ENCODE measurements at regions not wholly inside any gene's neighbourhood (a gene's known extent, or its start where the extent isn't known, plus 50 kb on each side); places are given as distances from the start of the nearest gene placed in this dataset.

DNA sequence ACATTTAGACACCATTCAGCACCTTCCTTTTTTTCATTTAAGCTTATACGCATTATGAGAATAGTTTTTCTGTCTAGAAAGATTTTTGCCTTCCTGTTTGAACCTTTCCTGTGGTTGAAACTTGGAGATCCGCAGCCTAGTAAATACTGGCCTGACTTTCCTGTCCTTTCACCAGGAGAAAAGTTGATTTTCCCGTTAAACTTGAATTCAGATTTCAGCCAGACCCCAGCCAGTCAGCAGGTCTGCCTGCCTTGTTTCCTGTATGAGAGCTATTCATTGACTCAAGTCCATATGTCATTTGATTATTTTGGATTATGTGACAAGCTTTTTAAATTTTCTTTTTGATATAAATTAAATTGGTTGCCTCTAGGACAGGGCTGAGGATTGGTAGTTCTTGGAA lies 71.5 kb downstream of the EVX1 start:
- Histone ChIP-seq H3K4me1 (ENCODE audit: insufficient read depth, low read length) (peaks cover 19% of the 10 kb centered on the region), H2AFZ (ENCODE audit: low read length) (no peak overlapping the region), H3K9me2 (replicated peaks; ENCODE audit: low read length) (no peaks in the 10 kb centered on the region), H3K27me3 (ENCODE audit: low read length) (no peaks in the 10 kb centered on the region), H3K27ac (ENCODE audit: low read length) (peak overlapping the region; percentile 41), H3K36me3 (ENCODE audit: low read depth, low read length) (no peaks in the 10 kb centered on the region), H3K4me3 (ENCODE audit: low read length) (peak overlapping the region; percentile 22; the same call in 1 of the 2 replicates), H3F3A (ENCODE audit: low read length, unreplicated experiment) (no peaks in the 10 kb centered on the region), H3K79me2 (ENCODE audit: low read length) (no peaks in the 10 kb centered on the region), H3K4me2 (ENCODE audit: low read length) (peak overlapping the region; percentile 53), H3K9me3 (ENCODE audit: low read length) (no peaks in the 10 kb centered on the region), H3K9ac (ENCODE audit: low read length) (no peak overlapping the region), H4K20me1 (ENCODE audit: low read length) (no peaks in the 10 kb centered on the region)
- peak; percentile 85 for DNase-seq
- peak; percentile 46 for ATAC-seq
- ChIA-PET POLR2A (ENCODE audit: unreplicated experiment) (no interaction called here), CTCF (interaction anchor here (0.5 to 0.7 kb wide), 2 partner anchors 118 to 208 kb away, joined by 3 read pairs; no protein-coding TSS in a partner anchor)
- intact Hi-C loops (cut with micrococcal nuclease): no loop called here
- BruUV-seq (replicated peaks): no TSS peak
- TF ChIP-seq, protein P1, sequence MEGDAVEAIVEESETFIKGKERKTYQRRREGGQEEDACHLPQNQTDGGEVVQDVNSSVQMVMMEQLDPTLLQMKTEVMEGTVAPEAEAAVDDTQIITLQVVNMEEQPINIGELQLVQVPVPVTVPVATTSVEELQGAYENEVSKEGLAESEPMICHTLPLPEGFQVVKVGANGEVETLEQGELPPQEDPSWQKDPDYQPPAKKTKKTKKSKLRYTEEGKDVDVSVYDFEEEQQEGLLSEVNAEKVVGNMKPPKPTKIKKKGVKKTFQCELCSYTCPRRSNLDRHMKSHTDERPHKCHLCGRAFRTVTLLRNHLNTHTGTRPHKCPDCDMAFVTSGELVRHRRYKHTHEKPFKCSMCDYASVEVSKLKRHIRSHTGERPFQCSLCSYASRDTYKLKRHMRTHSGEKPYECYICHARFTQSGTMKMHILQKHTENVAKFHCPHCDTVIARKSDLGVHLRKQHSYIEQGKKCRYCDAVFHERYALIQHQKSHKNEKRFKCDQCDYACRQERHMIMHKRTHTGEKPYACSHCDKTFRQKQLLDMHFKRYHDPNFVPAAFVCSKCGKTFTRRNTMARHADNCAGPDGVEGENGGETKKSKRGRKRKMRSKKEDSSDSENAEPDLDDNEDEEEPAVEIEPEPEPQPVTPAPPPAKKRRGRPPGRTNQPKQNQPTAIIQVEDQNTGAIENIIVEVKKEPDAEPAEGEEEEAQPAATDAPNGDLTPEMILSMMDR (conservative IDR thresholded peaks at IDR 0.05; ENCODE audit: low read depth, low read length): no peak
- TF ChIP-seq EZH2 (IDR thresholded peaks at IDR 0.05; ENCODE audit: low read length, unreplicated experiment) (no peak), EZH2phosphoT487 (IDR thresholded peaks at IDR 0.05; ENCODE audit: borderline replicate concordance, low read length) (no peak)

DNA sequence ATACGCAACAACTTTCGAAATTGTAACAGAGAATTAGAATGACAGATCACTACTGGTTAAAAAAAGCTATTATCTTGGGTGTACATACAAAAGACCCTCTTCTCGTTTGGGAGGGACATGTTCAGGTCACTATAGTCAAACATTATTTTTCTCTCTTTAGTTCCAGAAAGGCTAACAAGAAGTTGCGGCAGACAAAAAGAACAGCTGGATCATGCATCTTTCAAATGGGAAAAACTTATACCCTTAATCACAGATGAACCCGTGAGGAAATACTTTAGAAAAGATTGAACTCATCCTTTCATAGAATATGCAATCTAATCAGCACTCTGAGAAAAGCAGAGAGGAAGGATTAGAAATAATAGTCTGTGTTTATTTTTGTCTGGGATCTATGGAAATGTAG lies 72.5 kb downstream of the EVX1 start:
- Histone ChIP-seq H3K9ac (ENCODE audit: low read length) (no peak overlapping the region), H3K9me2 (replicated peaks; ENCODE audit: low read length) (no peaks in the 10 kb centered on the region), H3K79me2 (ENCODE audit: low read length) (no peaks in the 10 kb centered on the region), H3K4me3 (ENCODE audit: low read length) (no peak overlapping the region), H4K20me1 (ENCODE audit: low read length) (no peaks in the 10 kb centered on the region), H3K36me3 (ENCODE audit: low read depth, low read length) (no peaks in the 10 kb centered on the region), H2AFZ (ENCODE audit: low read length) (no peak overlapping the region), H3K4me1 (ENCODE audit: insufficient read depth, low read length) (peaks cover 19% of the 10 kb centered on the region), H3K27me3 (ENCODE audit: low read length) (no peaks in the 10 kb centered on the region), H3K9me3 (ENCODE audit: low read length) (no peaks in the 10 kb centered on the region), H3F3A (ENCODE audit: low read length, unreplicated experiment) (no peaks in the 10 kb centered on the region), H3K27ac (ENCODE audit: low read length) (no peak overlapping the region), H3K4me2 (ENCODE audit: low read length) (no peak overlapping the region)
- DNase-seq (no peak), ATAC-seq (no peak)
- CTCF ChIA-PET: no interaction called here
- intact Hi-C loops (cut with micrococcal nuclease): no loop called here
- TF ChIP-seq EZH2 (IDR thresholded peaks at IDR 0.05; ENCODE audit: low read length, unreplicated experiment): no peak
- TF ChIP-seq EZH2phosphoT487 (IDR thresholded peaks at IDR 0.05; ENCODE audit: borderline replicate concordance, low read length): no peak
- TF ChIP-seq, protein P1 (conservative IDR thresholded peaks at IDR 0.05; ENCODE audit: low read depth, low read length): no peak
- BruUV-seq (replicated peaks): no TSS peak
- POLR2A ChIA-PET (ENCODE audit: unreplicated experiment): no interaction called here

DNA sequence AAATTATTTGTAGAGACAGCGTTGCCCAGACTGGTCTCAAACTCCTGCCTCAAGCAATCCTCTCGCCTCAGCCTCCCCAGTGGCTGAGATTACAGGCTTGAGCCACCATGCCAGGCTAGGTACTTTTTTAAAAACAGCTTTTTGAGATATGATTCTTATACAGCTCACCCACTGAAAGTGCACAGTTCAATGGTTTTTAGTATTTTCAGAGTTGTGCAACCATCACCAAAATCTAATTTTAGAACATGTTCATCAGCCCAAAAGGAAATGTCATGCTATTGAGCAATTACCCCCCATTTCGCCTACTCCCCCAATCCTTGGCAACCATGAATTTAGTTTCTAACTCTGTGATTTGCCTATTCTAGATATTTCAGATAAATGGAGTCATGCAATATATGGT lies 73.7 kb downstream of the EVX1 start:
- no peak for DNase-seq
- CTCF ChIA-PET: no interaction called here
- H3K79me2 ChIP-seq (ENCODE audit: low read length): no peaks in the 10 kb centered on the region
- no peaks in the 10 kb centered on the region for H3K27me3 ChIP-seq (ENCODE audit: low read length)
- no peak overlapping the region for H3K27ac ChIP-seq (ENCODE audit: low read length)
- ATAC-seq: no peak
- POLR2A ChIA-PET (ENCODE audit: unreplicated experiment): no interaction called here
- TF ChIP-seq, protein P1 (conservative IDR thresholded peaks at IDR 0.05; ENCODE audit: low read depth, low read length): no peak
- TF ChIP-seq EZH2phosphoT487 (IDR thresholded peaks at IDR 0.05; ENCODE audit: borderline replicate concordance, low read length) (no peak), EZH2 (IDR thresholded peaks at IDR 0.05; ENCODE audit: low read length, unreplicated experiment) (no peak)
- intact Hi-C loops (cut with micrococcal nuclease): no loop called here
- no peaks in the 10 kb centered on the region for H3F3A ChIP-seq (ENCODE audit: low read length, unreplicated experiment)
- no peak overlapping the region for H3K4me3 ChIP-seq (ENCODE audit: low read length)
- H2AFZ ChIP-seq (ENCODE audit: low read length): no peak overlapping the region
- no peak overlapping the region for H3K9ac ChIP-seq (ENCODE audit: low read length)
- no peak overlapping the region for H3K4me2 ChIP-seq (ENCODE audit: low read length)
- BruUV-seq (replicated peaks): no TSS peak
- no peaks in the 10 kb centered on the region for H3K9me3 ChIP-seq (ENCODE audit: low read length)
- H4K20me1 ChIP-seq (ENCODE audit: low read length): no peaks in the 10 kb centered on the region
- peaks cover 19% of the 10 kb centered on the region for H3K4me1 ChIP-seq (ENCODE audit: insufficient read depth, low read length)
- H3K36me3 ChIP-seq (ENCODE audit: low read depth, low read length): no peaks in the 10 kb centered on the region
- H3K9me2 ChIP-seq (replicated peaks; ENCODE audit: low read length): no peaks in the 10 kb centered on the region
